ENCODE measurements at regions not wholly inside any gene's neighbourhood (a gene's known extent, or its start where the extent isn't known, plus 50 kb on each side); places are given as distances from the start of the nearest gene placed in this dataset.

DNA sequence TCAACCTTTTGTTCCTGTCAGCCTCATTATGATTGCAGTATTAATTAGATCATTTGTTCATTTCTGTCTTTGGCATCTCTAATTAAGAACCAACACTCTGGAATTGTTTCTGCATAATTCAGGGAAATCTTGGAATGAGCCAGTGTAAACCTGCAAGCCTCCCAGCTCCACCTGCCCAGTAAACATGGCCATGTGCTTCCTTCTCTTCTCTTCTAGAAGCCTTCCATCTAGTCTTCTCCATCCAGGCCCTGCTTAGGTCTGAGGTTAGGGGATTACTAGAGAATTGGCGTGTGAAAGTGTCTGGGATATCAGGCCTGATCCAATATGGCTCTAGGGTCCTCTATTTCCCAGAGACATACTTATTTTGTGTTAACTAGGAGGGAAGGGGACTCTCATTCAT lies 528.0 kb downstream of the AACS start:
- H3K4me1 ChIP-seq (ENCODE audit: control insufficient read depth, insufficient read depth, low read length) = no peaks in the 10 kb centered on the region
- TF ChIP-seq CTCF (IDR thresholded peaks at IDR 0.05) = no peak
- Mint-ChIP-seq H3K4me1 (no peaks in the 10 kb centered on the region), H3K27ac (no peak overlapping the region), H3K27me3 (ENCODE audit: low read depth in 2 of 2) (no peaks in the 10 kb centered on the region), H3K4me3 (no peak overlapping the region), H3K36me3 (no peaks in the 10 kb centered on the region), H3K9me3 (peaks cover 3 to 5% of the 10 kb centered on the region in 2 donors)
- intact Hi-C loops (cut with micrococcal nuclease) = no loop called here
- DNase-seq (no peak), ATAC-seq (no peak)
- no peak overlapping the region for H3K4me3 ChIP-seq (ENCODE audit: low read length)
- 75% methylated on average over 1 of the region's 1 CpG for WGBS (ENCODE audit: insufficient coverage)
- no peak overlapping the region for H3K27ac ChIP-seq (ENCODE audit: low read length)
- no peaks in the 10 kb centered on the region for H3K9me3 ChIP-seq (ENCODE audit: control insufficient read depth, insufficient read depth, low read length)
- H3K36me3 ChIP-seq (ENCODE audit: control insufficient read depth, insufficient read depth, low read length) = no peaks in the 10 kb centered on the region
- no peaks in the 10 kb centered on the region for H3K27me3 ChIP-seq (ENCODE audit: control insufficient read depth, insufficient read depth, low read length)

DNA sequence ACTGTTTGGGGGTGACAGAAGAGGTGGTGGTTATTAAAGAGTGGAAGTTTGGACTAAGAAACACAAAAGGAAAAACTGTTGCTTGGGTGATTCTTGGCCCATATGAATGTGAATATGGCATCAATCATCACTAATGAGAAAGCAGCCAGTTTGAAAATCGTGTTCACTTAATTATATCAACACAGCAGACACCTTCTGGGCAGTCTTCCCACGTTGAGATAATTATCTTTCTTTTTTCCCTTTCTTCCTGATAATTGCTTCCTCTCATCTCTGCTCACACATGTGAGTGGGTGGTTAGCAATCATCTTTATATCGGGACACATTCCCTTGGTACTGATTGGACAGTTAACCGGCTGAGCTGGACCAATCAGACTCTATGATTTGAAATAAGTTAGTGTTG lies 539.7 kb downstream of the AACS start:
- ATAC-seq (no peak), DNase-seq (no peak)
- peaks cover 2 to 4% of the 10 kb centered on the region in 2 donors for H3K9me3 Mint-ChIP-seq
- no peaks in the 10 kb centered on the region for H3K4me1 ChIP-seq (ENCODE audit: control insufficient read depth, insufficient read depth, low read length)
- no peak overlapping the region for H3K4me3 ChIP-seq (ENCODE audit: low read length)
- H3K36me3 ChIP-seq (ENCODE audit: control insufficient read depth, insufficient read depth, low read length) = no peaks in the 10 kb centered on the region
- no peak for TF ChIP-seq CTCF (IDR thresholded peaks at IDR 0.05)
- no peaks in the 10 kb centered on the region for H3K9me3 ChIP-seq (ENCODE audit: control insufficient read depth, insufficient read depth, low read length)
- 58% methylated on average over 4 of the region's 4 CpGs for WGBS (ENCODE audit: insufficient coverage)
- no peak overlapping the region for H3K27ac ChIP-seq (ENCODE audit: low read length)
- no peaks in the 10 kb centered on the region for H3K4me1 Mint-ChIP-seq
- H3K36me3 Mint-ChIP-seq = no peaks in the 10 kb centered on the region
- H3K27ac Mint-ChIP-seq = no peak overlapping the region
- H3K27me3 Mint-ChIP-seq (ENCODE audit: low read depth in 2 of 2) = no peaks in the 10 kb centered on the region
- H3K27me3 ChIP-seq (ENCODE audit: control insufficient read depth, insufficient read depth, low read length) = no peaks in the 10 kb centered on the region
- intact Hi-C loops (cut with micrococcal nuclease) = no loop called here
- H3K4me3 Mint-ChIP-seq = no peak overlapping the region

- H3K36me3 Mint-ChIP-seq = no peaks in the 10 kb centered on the region
- peaks cover 4% of the 10 kb centered on the region in 2 donors for H3K9me3 Mint-ChIP-seq
- H3K27me3 ChIP-seq (ENCODE audit: control insufficient read depth, insufficient read depth, low read length) = no peaks in the 10 kb centered on the region
- H3K27ac ChIP-seq (ENCODE audit: low read length) = no peak overlapping the region
- no peak for TF ChIP-seq CTCF (IDR thresholded peaks at IDR 0.05)
- no peak overlapping the region for H3K27ac Mint-ChIP-seq
- 84% methylated on average over 5 of the region's 5 CpGs for WGBS (ENCODE audit: insufficient coverage)
- no peaks in the 10 kb centered on the region for H3K27me3 Mint-ChIP-seq (ENCODE audit: low read depth in 2 of 2)
- H3K4me1 ChIP-seq (ENCODE audit: control insufficient read depth, insufficient read depth, low read length) = no peaks in the 10 kb centered on the region
- ATAC-seq (no peak), DNase-seq (no peak)
- no peaks in the 10 kb centered on the region for H3K9me3 ChIP-seq (ENCODE audit: control insufficient read depth, insufficient read depth, low read length)
- H3K4me3 Mint-ChIP-seq = no peak overlapping the region
- intact Hi-C loops (cut with micrococcal nuclease) = no loop called here
- H3K4me1 Mint-ChIP-seq = no peaks in the 10 kb centered on the region
- H3K4me3 ChIP-seq (ENCODE audit: low read length) = no peak overlapping the region
- H3K36me3 ChIP-seq (ENCODE audit: control insufficient read depth, insufficient read depth, low read length) = no peaks in the 10 kb centered on the region
Observed at GRCh38 chr12:125606312-125606711, 541.1 kb downstream of the AACS start.

- Mint-ChIP-seq H3K27ac (no peak overlapping the region), H3K4me1 (no peaks in the 10 kb centered on the region), H3K9me3 (peaks cover 2 to 4% of the 10 kb centered on the region in 2 donors), H3K4me3 (no peak overlapping the region), H3K27me3 (ENCODE audit: low read depth in 2 of 2) (no peaks in the 10 kb centered on the region), H3K36me3 (no peaks in the 10 kb centered on the region)
- H3K4me1 ChIP-seq (ENCODE audit: control insufficient read depth, insufficient read depth, low read length) = no peaks in the 10 kb centered on the region
- no peak overlapping the region for H3K4me3 ChIP-seq (ENCODE audit: low read length)
- 95% methylated on average over 4 of the region's 5 CpGs for WGBS (ENCODE audit: insufficient coverage)
- H3K27me3 ChIP-seq (ENCODE audit: control insufficient read depth, insufficient read depth, low read length) = no peaks in the 10 kb centered on the region
- H3K9me3 ChIP-seq (ENCODE audit: control insufficient read depth, insufficient read depth, low read length) = no peaks in the 10 kb centered on the region
- TF ChIP-seq CTCF (IDR thresholded peaks at IDR 0.05) = no peak
- ATAC-seq (no peak), DNase-seq (no peak)
- no peaks in the 10 kb centered on the region for H3K36me3 ChIP-seq (ENCODE audit: control insufficient read depth, insufficient read depth, low read length)
- intact Hi-C loops (cut with micrococcal nuclease) = no loop called here
- H3K27ac ChIP-seq (ENCODE audit: low read length) = no peak overlapping the region
Observed at GRCh38 chr12:125610292-125610691, 545.1 kb downstream of the AACS start.

Measured in natural killer cell (primary cell).